ENCODE measurements at regions not wholly inside any gene's neighbourhood (a gene's known extent, or its start where the extent isn't known, plus 50 kb on each side); places are given as distances from the start of the nearest gene placed in this dataset.

DNA sequence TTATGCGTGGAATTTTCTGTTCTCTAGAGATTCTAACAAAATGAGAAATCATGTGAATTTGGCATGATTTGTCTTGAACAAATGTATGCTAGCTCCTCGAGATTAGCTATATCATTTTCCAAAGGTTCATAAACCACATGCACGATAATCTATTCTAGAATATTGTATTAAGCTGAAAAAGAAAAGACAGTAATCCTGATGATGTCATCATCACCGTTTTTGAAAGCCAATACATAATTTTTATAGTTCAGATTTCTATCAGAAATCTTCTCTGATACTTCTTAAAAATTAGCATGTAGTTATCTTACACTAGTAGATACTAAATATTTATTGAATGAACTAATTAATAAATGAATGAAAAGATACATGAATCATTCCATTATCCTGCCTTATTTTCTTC, 111.2 kb downstream of the HAO1 start:
- Histone ChIP-seq H3K36me3 (no peaks in the 10 kb centered on the region), H3K4me3 (no peak overlapping the region), H3K27me3 (no peaks in the 10 kb centered on the region), H3K4me1 (no peaks in the 10 kb centered on the region), H3K9me3 (no peaks in the 10 kb centered on the region), H3K27ac (no peak overlapping the region)
- no peak for DNase-seq
- TF ChIP-seq, protein P1, sequence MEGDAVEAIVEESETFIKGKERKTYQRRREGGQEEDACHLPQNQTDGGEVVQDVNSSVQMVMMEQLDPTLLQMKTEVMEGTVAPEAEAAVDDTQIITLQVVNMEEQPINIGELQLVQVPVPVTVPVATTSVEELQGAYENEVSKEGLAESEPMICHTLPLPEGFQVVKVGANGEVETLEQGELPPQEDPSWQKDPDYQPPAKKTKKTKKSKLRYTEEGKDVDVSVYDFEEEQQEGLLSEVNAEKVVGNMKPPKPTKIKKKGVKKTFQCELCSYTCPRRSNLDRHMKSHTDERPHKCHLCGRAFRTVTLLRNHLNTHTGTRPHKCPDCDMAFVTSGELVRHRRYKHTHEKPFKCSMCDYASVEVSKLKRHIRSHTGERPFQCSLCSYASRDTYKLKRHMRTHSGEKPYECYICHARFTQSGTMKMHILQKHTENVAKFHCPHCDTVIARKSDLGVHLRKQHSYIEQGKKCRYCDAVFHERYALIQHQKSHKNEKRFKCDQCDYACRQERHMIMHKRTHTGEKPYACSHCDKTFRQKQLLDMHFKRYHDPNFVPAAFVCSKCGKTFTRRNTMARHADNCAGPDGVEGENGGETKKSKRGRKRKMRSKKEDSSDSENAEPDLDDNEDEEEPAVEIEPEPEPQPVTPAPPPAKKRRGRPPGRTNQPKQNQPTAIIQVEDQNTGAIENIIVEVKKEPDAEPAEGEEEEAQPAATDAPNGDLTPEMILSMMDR (IDR thresholded peaks at IDR 0.05) = no peak
- no peak for TF ChIP-seq POLR2A (IDR thresholded peaks at IDR 0.05)

DNA sequence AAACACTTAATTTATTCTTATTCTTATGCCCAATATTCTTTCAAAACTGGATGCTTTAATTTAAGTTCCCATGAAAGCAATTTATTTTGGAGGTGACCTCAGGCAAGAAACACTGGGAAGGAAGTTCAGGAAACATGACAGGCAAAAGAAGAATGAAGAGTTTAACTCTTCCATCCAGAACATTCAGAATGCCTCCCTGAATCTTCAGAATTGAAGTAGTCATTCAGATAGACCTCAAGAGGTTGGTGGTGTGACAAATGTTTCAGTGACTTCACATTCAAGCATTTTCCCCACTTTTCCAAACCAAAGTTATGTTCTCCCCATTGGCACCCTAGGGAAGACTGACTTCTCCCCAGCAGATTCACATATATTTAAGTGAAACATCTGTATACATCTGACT, 110.5 kb downstream of the HAO1 start:
- Histone ChIP-seq H3K4me3 (no peak overlapping the region), H3K4me1 (no peaks in the 10 kb centered on the region), H3K27ac (no peak overlapping the region), H3K36me3 (no peaks in the 10 kb centered on the region), H3K9me3 (no peaks in the 10 kb centered on the region), H3K27me3 (no peaks in the 10 kb centered on the region)
- DNase-seq = no peak
- TF ChIP-seq, protein P1 (IDR thresholded peaks at IDR 0.05) = no peak

Small RNA genes lying in the stretch of these regions (small RNA-seq; reads per million reads assigned to genes)
- gene MIR8062 = 0 reads per million in 2 donors
- gene RN7SL547P = 0 reads per million in 2 donors

Measured in Peyer's patch (tissue), 4 donors.